GM12878 (cell line): ENCODE measurements at regions not wholly inside any gene's neighbourhood (a gene's known extent, or its start where the extent isn't known, plus 50 kb on each side); places are given as distances from the start of the nearest gene placed in this dataset.

Experiments
- ATAC-seq: fragments of 200-7000 bp; cut with Tn5 transposase; 3 replicates; pipeline ENCODE4 v1.9.1; 2020; ENCODE audit warnings: mild to moderate bottlenecking, moderate library complexity
- BruUV-seq: library from RNA; stranded (reverse); fragments of 400-500 nt; replicated peaks from 2 replicates; lab custom pipeline; 2021; lab: Mats Ljungman, UMichigan
- CTCF ChIA-PET: fragments of 300-600 bp; sonication (Branson Sonifier 250); formaldehyde crosslinking; extraction: SDS; loops from one replicate; lab custom pipeline; 2021; ENCODE audit warnings: inconsistent platforms; lab: Yijun Ruan, JAX
- POLR2A ChIA-PET: fragments of 350-600 bp; formaldehyde crosslinking; extraction: SDS; loops from one replicate; lab custom pipeline; 2021; ENCODE audit warnings: inconsistent platforms; lab: Charles Lee
- RAD21 ChIA-PET: fragments of 300-600 bp; sonication (Branson Sonifier 250); formaldehyde crosslinking; loops from one replicate; lab custom pipeline; 2023; ENCODE audit warnings: antibody characterized with exemption; ENCODE audit not compliant: unreplicated experiment; lab: Charles Lee
- SMC1A ChIA-PET: fragments of 300-600 bp; sonication (Branson Sonifier 250); formaldehyde crosslinking; loops from one replicate; lab custom pipeline; 2023; ENCODE audit not compliant: unreplicated experiment, uncharacterized antibody; lab: Charles Lee
- DNase-seq: peaks from one replicate; pipeline ENCODE4 v3.0.0-alpha.2; 2011; ENCODE audit warnings: low read depth, low spot score
- FAIRE-seq: peaks from 3 replicates; lab custom pipeline; 2011; peaks lifted over from hg19 to GRCh38; lab: Jason Lieb, UNC
- H2AFZ ChIP-seq: 2 replicates; pipeline ENCODE4 v1.6.0; 2011; ENCODE audit warnings: low read depth, low read length, control low read depth; ENCODE audit not compliant: control insufficient read depth
- H3K27ac ChIP-seq: 2 replicates; pipeline ENCODE4 v1.5.1; 2011; ENCODE audit warnings: control low read depth; ENCODE audit not compliant: control insufficient read depth, insufficient read depth
- H3K27me3 ChIP-seq, 2 experiments: replicated peaks in 1 of 2; 2 replicates each; pipeline versions ENCODE4 v1.6.0 to v1.6.1; 2011; ENCODE audit warnings: low read length in 1 of 2; ENCODE audit not compliant: control insufficient read depth in 2 of 2, insufficient read depth in 2 of 2
- H3K36me3 ChIP-seq, 2 experiments: 2 replicates each; pipeline ENCODE4 v1.5.1; 2011; ENCODE audit warnings: low read length in 1 of 2; ENCODE audit not compliant: control insufficient read depth in 2 of 2, insufficient read depth in 2 of 2
- H3K4me1 ChIP-seq: 2 replicates; pipeline ENCODE4 v1.6.1; 2011; ENCODE audit warnings: mild to moderate bottlenecking, low read length, moderate library complexity, mixed read lengths; ENCODE audit not compliant: control insufficient read depth, insufficient read depth
- H3K4me2 ChIP-seq: 2 replicates; pipeline ENCODE4 v1.6.0; 2011; ENCODE audit warnings: control low read depth; ENCODE audit not compliant: control insufficient read depth, insufficient read depth
- H3K4me3 ChIP-seq: fragments of 200-600 bp; sonication (generic); 2 replicates; pipeline ENCODE4 v1.5.1; 2016
- H3K79me2 ChIP-seq: 2 replicates; pipeline ENCODE4 v1.6.0; 2011; ENCODE audit warnings: low read length; ENCODE audit not compliant: control insufficient read depth, insufficient read depth
- H3K9ac ChIP-seq: 2 replicates; pipeline ENCODE4 v1.8.0; 2011; ENCODE audit warnings: low read length, control low read depth, mixed read lengths; ENCODE audit not compliant: control insufficient read depth, insufficient read depth
- H3K9me3 ChIP-seq: replicated peaks from 3 replicates; pipeline ENCODE4 v1.5.1; 2011; ENCODE audit warnings: mild to moderate bottlenecking, low read length; ENCODE audit not compliant: control insufficient read depth, insufficient read depth
- H4K20me1 ChIP-seq: 2 replicates; pipeline ENCODE4 v1.6.0; 2011; ENCODE audit not compliant: control insufficient read depth, insufficient read depth
- BMI1 ChIP-seq: fragments of 450-650 bp; IDR thresholded peaks from 2 replicates; pipeline ENCODE4 v1.6.1; 2016; ENCODE audit warnings: mild to moderate bottlenecking, moderate library complexity, borderline replicate concordance
- CREB1 ChIP-seq: IDR thresholded peaks from 2 replicates; pipeline ENCODE4 v1.6.1; 2012; ENCODE audit warnings: low read depth, mild to moderate bottlenecking, inconsistent platforms
- NFIC ChIP-seq: IDR thresholded peaks from 2 replicates; pipeline ENCODE4 v1.6.1; 2012; ENCODE audit warnings: low read depth, mild to moderate bottlenecking, inconsistent platforms, low read length, moderate library complexity
- NFXL1 ChIP-seq: fragments of 450-650 bp; IDR thresholded peaks from 2 replicates; pipeline ENCODE4 v1.6.1; 2017; ENCODE audit warnings: antibody characterized with exemption, mild to moderate bottlenecking, borderline replicate concordance
- NKRF ChIP-seq: fragments of 450-650 bp; conservative IDR thresholded peaks from 2 replicates; pipeline ENCODE4 v1.6.1; 2017; ENCODE audit warnings: mild to moderate bottlenecking, moderate library complexity
- RB1 ChIP-seq: fragments of 450-650 bp; formaldehyde crosslinking; IDR thresholded peaks from 2 replicates; pipeline ENCODE4 v1.6.1; 2017; ENCODE audit warnings: mild to moderate bottlenecking, borderline replicate concordance
- SREBF1 ChIP-seq: IDR thresholded peaks from 2 replicates; pipeline ENCODE4 v1.6.1; 2012; ENCODE audit warnings: mild to moderate bottlenecking, low read length
- STAT3 ChIP-seq: IDR thresholded peaks from 2 replicates; pipeline ENCODE4 v1.6.1; 2011; ENCODE audit warnings: low read depth, low read length, improper control_type of control experiment
- TAF1 ChIP-seq: IDR thresholded peaks from 2 replicates; pipeline ENCODE4 v1.6.1; 2011; ENCODE audit warnings: mild to moderate bottlenecking, low read depth, low read length, borderline replicate concordance
- TARDBP ChIP-seq: IDR thresholded peaks from 2 replicates; pipeline ENCODE4 v1.6.1; 2016; ENCODE audit warnings: borderline replicate concordance
- TCF12 ChIP-seq: IDR thresholded peaks from 2 replicates; pipeline ENCODE4 v1.6.1; 2011; ENCODE audit warnings: low read depth, mild to moderate bottlenecking, low read length
- TCF3 ChIP-seq: IDR thresholded peaks from 2 replicates; pipeline ENCODE4 v1.6.1; 2012; ENCODE audit warnings: low read depth, mild to moderate bottlenecking, low read length, borderline replicate concordance; ENCODE audit not compliant: insufficient read depth
- ZNF274 ChIP-seq: IDR thresholded peaks from one replicate; pipeline ENCODE4 v1.8.0; 2011; ENCODE audit not compliant: insufficient read length, insufficient read depth
- WGBS: methylation state at CpG from one replicate; pipeline ENCODE4 v1.1.6; 2016; ENCODE audit warnings: low lambda C conversion rate; ENCODE audit not compliant: insufficient replicate concordance, insufficient coverage; ENCODE audit errors: missing lambda C conversion rate; 5-methylcytosine and 5-hydroxymethylcytosine counted together
- in situ Hi-C: fragments of 300-500 bp; cut with MboI; formaldehyde crosslinking; loops from 9 replicates; pipeline ENCODE4 v1.14.3; 2018; ENCODE audit warnings: mixed read lengths
- intact Hi-C: fragments of 100-400 bp; cut with micrococcal nuclease; formaldehyde crosslinking; loops from one replicate; pipeline ENCODE4 v1.14.2; 2022; ENCODE audit not compliant: unreplicated experiment
- TF ChIP-seq, protein P1 (sequence below): fragments of 150-350 bp; IDR thresholded peaks from 2 replicates; pipeline ENCODE4 v1.6.1; 2014; ENCODE audit warnings: mild to moderate bottlenecking, low read depth, low read length
- TF ChIP-seq, protein P2 (sequence below): fragments of 450-650 bp; IDR thresholded peaks from 2 replicates; pipeline ENCODE4 v1.6.1; 2016; ENCODE audit warnings: mild to moderate bottlenecking, moderate library complexity, borderline replicate concordance

GRCh38 chr22:48282804-48283203 is 1520.4 kb downstream of the TBC1D22A start:
- ChIA-PET POLR2A (no interaction called here), SMC1A (no interaction called here), RAD21 (no interaction called here), CTCF (interaction anchor here (0.6 kb wide), 1 partner anchor 1074 kb away, joined by 3 read pairs; no protein-coding TSS in a partner anchor)
- H3K4me2 ChIP-seq, result no peak overlapping the region
- no peaks in the 10 kb centered on the region for H3K27me3 ChIP-seq
- DNase-seq (no peak), FAIRE-seq (no peak), ATAC-seq (no peak)
- no peak overlapping the region for H3K4me3 ChIP-seq
- in situ Hi-C loops, result no loop called here
- no peaks in the 10 kb centered on the region for H3K36me3 ChIP-seq
- H2AFZ ChIP-seq, result no peak overlapping the region
- no peaks in the 10 kb centered on the region; the same call in 2 of the 3 replicates for H3K9me3 ChIP-seq
- no peak overlapping the region for H3K27ac ChIP-seq
- TF ChIP-seq TARDBP (no peak), CREB1 (no peak), BMI1 (no peak), TCF3 (no peak), NKRF (no peak), NFIC (no peak), RB1 (no peak), SREBF1 (no peak), NFXL1 (no peak), ZNF274 (no peak), TAF1 (no peak), STAT3 (no peak), TCF12 (no peak)
- TF ChIP-seq, protein P1, sequence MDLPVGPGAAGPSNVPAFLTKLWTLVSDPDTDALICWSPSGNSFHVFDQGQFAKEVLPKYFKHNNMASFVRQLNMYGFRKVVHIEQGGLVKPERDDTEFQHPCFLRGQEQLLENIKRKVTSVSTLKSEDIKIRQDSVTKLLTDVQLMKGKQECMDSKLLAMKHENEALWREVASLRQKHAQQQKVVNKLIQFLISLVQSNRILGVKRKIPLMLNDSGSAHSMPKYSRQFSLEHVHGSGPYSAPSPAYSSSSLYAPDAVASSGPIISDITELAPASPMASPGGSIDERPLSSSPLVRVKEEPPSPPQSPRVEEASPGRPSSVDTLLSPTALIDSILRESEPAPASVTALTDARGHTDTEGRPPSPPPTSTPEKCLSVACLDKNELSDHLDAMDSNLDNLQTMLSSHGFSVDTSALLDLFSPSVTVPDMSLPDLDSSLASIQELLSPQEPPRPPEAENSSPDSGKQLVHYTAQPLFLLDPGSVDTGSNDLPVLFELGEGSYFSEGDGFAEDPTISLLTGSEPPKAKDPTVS, result no peak
- TF ChIP-seq, protein P2, sequence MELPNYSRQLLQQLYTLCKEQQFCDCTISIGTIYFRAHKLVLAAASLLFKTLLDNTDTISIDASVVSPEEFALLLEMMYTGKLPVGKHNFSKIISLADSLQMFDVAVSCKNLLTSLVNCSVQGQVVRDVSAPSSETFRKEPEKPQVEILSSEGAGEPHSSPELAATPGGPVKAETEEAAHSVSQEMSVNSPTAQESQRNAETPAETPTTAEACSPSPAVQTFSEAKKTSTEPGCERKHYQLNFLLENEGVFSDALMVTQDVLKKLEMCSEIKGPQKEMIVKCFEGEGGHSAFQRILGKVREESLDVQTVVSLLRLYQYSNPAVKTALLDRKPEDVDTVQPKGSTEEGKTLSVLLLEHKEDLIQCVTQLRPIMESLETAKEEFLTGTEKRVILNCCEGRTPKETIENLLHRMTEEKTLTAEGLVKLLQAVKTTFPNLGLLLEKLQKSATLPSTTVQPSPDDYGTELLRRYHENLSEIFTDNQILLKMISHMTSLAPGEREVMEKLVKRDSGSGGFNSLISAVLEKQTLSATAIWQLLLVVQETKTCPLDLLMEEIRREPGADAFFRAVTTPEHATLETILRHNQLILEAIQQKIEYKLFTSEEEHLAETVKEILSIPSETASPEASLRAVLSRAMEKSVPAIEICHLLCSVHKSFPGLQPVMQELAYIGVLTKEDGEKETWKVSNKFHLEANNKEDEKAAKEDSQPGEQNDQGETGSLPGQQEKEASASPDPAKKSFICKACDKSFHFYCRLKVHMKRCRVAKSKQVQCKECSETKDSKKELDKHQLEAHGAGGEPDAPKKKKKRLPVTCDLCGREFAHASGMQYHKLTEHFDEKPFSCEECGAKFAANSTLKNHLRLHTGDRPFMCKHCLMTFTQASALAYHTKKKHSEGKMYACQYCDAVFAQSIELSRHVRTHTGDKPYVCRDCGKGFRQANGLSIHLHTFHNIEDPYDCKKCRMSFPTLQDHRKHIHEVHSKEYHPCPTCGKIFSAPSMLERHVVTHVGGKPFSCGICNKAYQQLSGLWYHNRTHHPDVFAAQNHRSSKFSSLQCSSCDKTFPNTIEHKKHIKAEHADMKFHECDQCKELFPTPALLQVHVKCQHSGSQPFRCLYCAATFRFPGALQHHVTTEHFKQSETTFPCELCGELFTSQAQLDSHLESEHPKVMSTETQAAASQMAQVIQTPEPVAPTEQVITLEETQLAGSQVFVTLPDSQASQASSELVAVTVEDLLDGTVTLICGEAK, result no peak
- no peaks in the 10 kb centered on the region for H3K79me2 ChIP-seq
- 72% methylated on average over 2 of the region's 2 CpGs for WGBS
- no peaks in the 10 kb centered on the region for H4K20me1 ChIP-seq
- BruUV-seq, result no TSS peak
- H3K9ac ChIP-seq, result no peak overlapping the region
- H3K4me1 ChIP-seq, result no peaks in the 10 kb centered on the region
- intact Hi-C loops, result no loop called here
